CD4-positive, alpha-beta T cell treated with Interleukin-10 for 1 hour (primary cell): ENCODE measurements at regions not wholly inside any gene's neighbourhood (a gene's known extent, or its start where the extent isn't known, plus 50 kb on each side); places are given as distances from the start of the nearest gene placed in this dataset.

Source experiments
- DNase-seq: peaks from one replicate; pipeline ENCODE4 v3.0.0-alpha.2; 2020

GRCh38 chr7:16084875-16085274 is 336.5 kb downstream of the CRPPA start:
- DNase-seq, result no peak

DNA sequence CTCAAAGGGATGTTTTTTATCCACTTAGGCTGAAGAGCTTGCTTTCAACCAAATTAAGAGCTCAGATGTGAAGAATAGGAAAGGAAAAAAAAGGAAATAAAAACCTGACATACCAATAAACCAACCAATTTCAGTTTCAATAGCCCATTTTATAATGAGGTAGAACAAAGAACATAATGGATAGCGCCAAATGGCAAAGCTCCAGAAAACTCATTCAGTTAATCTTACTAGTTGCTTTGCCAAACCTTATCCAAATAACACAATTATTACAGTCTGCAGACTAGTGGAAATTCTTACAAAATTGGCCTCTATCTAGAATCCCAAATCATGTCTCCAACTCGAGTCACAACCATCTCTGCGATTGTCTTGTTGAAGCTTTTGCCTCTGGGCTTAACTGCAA is 337.0 kb downstream of the CRPPA start:
- no peak for DNase-seq

- no peak for DNase-seq
These were observed 337.4 kb downstream of the CRPPA start for GRCh38 chr7:16083931-16084330.

- DNase-seq, result no peak
These were observed 341.2 kb downstream of the CRPPA start for GRCh38 chr7:16080131-16080530.

DNA sequence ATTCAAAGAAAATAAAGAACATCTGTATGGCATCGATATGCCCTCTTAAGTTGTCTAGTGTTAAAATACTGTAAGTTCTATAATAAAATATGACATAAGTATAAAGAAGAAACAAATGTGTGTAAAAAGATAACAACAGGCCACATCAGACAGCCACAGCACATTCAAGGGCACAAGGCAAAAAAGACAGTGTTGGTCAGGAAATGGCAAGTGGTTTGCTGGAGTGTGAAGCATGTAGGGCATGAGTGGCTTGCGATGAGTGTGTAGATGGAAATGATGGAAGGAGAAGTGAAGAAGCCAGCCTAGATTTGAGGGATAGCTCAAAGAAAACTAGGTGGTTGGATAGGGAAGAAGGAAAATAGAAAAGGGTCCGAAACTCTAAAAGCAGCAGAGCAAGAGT is 341.6 kb downstream of the CRPPA start:
- no peak for DNase-seq

DNA sequence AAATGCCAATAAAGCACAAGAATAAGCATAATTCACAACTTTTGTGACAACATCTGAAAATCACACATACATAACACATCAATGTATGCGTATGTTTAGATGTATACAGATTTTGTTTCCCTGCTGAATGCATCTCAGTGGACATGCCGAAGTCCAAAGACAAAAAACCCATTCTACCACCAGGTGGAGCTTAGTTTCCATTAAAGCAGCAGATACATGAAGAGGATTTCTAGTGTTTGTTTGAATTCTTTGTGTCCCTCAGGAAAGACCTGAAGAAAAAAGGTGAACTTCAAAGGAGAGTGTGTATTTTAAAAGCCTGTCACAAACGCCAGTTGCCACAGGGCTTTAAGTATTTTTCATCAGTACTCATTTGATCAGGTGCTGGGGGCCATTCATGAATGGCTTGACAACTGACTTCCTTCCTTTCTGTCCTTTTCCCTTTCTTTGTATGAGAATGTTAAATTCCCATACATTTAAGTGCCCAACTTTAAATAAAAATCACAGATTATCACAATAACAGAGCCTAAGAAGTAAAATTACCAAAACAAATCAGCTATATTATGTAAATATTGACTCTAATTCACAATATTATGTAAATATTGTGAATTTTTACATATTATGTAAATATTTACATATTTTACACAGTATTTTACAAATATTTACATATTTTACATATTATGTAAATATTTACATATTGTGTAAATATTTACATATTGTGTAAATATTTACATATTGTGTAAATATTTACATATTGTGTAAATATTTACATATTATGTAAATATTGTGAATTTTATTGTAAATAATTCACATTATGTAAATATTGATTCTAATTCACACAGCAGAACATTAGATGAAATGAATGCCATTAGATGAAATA is 343.0 kb downstream of the CRPPA start:
- DNase-seq, result peak; percentile 44

- peak; percentile 43 for DNase-seq
These were observed 350.0 kb downstream of the CRPPA start for GRCh38 chr7:16071246-16071857.

DNA sequence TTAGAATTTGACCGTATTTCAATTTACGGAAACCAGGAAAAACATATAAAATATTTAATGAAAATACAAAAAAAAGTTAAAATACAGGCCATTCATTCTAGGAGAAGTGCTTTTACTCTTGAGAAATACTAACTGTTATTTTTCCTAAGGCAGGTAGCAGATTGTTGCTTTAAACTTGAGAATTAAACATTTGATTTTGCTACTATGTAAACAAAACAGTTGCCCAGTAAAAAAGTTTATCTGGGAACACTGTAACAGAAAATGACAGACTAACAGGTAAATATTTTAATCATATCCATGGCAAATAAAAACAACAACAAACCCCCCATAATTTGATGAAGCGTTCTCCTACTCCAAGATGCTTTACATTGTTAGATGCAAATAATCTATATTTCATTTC is 350.5 kb downstream of the CRPPA start:
- DNase-seq, result no peak

DNA sequence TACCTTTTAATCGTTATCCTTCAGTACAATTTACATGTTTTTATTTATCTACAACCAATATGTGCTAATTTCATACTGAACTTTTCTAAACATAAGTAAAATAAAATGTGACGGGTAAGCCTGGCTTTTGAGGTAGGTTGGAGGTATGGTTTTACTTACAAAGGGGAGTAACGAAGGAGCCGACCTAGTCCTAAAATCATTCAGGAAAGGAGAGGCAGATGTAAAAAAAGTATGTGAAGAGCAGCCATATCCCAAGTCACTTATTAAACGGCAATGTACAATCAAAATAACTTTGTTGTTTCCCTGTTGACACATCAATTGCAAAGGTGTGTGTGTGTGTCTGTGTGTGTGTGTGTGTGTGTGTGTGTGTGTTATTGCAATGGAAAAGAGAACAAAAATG is 351.3 kb downstream of the CRPPA start:
- DNase-seq, result no peak

DNA sequence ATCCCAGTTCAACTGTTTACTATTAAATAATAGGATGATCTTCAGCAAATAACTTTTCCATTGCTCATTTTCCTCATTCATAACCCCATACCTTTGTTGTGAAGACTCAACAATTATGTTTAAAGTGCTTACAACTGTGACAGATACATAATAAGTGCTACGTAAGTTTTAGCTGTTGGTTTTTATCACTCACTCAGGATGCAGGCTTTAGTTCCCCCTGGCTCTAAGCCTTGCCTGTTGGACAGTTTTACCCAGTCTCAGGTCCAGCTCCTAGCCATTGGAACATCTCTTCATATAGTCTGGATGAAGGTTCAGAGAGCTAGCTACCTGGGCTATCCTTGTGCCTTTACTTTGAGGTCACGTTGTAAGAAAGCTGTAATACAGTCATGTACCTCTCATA is 353.2 kb downstream of the CRPPA start:
- DNase-seq, result no peak

GRCh38 chr7:16067711-16068110 is 353.6 kb downstream of the CRPPA start:
- DNase-seq, result no peak

DNA sequence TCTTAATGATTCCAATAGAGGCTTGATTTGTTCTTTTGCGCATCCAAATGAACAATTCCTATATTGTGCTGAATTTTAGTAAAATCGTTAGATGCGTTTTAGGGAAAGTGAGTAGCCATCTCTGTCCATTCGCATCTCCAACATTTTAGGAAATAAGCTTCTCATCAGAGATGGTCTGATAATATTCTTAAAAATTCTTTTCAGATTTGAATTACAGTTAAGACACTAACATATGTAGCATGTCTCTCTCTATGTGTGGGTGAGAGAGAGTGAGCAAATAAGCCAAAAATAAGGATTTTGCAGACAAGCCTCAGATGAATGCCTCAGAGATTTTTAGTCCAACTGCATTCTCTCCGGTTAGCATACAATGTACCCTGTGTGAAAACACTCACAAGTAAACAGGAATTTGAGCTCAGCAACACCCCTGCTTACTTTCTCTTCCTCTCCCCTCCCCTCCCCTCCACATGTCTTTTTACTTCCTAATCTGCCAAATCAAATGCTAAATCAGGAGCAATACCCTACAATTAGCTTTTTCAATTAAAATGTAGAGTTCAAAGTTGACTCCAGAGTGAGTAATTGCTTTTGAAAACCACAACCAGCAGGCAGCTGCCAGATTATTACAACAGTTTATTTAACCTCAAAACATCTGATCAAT is 354.4 kb downstream of the CRPPA start:
- no peak for DNase-seq

DNA sequence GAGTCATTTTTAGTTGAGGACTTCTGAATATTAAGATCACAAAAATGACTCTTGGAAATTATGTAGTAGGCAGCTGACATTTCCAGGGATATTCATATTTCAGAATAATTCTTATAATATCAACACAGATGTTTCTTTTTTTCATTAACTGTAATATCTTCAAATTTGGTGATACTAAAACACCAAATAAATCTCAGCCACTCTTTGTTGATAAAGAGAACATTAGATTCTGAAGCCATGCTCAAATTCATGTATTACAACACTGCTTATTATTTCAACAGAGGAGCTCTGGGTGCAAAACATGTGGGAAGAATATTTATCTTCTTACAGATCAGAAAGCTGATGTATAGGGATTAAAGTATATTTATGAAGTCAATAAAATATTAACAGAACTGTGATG is 355.4 kb downstream of the CRPPA start:
- no peak for DNase-seq

- DNase-seq, result no peak
These were observed 357.3 kb downstream of the CRPPA start for GRCh38 chr7:16063716-16064675.

DNA sequence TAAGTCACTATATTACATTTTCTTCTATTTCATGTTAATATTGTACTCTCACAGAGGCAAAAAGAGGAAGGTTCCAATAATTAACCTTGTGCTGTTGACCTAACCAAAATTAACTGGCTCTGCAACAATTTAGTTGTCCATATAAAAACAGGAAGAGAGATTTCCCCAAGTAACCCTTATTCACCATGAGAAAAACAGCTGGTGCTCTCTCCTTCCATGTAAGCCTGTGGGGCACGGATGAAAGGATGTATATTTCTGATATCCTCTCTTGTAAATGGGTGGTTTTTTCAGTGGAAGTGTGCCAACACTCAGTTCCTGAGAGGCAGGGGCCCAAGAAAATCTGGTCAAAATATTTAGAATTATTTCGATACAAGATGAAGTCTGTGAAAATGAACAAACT is 358.1 kb downstream of the CRPPA start:
- no peak for DNase-seq

- no peak for DNase-seq
These were observed 359.1 kb downstream of the CRPPA start for GRCh38 chr7:16062269-16062668.

GRCh38 chr7:16061630-16062029 is 359.7 kb downstream of the CRPPA start:
- no peak for DNase-seq

- DNase-seq, result no peak
These were observed 360.3 kb downstream of the CRPPA start for GRCh38 chr7:16061011-16061410.

- DNase-seq, result no peak
These were observed 360.8 kb downstream of the CRPPA start for GRCh38 chr7:16060502-16060901.

GRCh38 chr7:16055263-16055976 is 365.9 kb downstream of the CRPPA start:
- DNase-seq, result no peak

- no peak for DNase-seq
These were observed 365.2 kb upstream of the MEOX2 start for GRCh38 chr7:16051561-16052255.

- DNase-seq, result no peak
These were observed 359.6 kb upstream of the MEOX2 start for GRCh38 chr7:16046041-16046440.
